ENCODE measurements at regions not wholly inside any gene's neighbourhood (a gene's known extent, or its start where the extent isn't known, plus 50 kb on each side); places are given as distances from the start of the nearest gene placed in this dataset.

GRCh38 chr4:159433337-159433736 is 330.5 kb downstream of the RAPGEF2 start:
- no peaks in the 10 kb centered on the region for H3K9me3 ChIP-seq (ENCODE audit: low read depth, low read length)
- TF ChIP-seq CTCF (IDR thresholded peaks at IDR 0.05; ENCODE audit: extremely low read depth, low read depth, low read length) = no peak
- H2AFZ ChIP-seq (ENCODE audit: low read length) = no peak overlapping the region
- H3K27me3 ChIP-seq (ENCODE audit: insufficient read depth, low read length) = no peaks in the 10 kb centered on the region
- no peaks in the 10 kb centered on the region for H3K79me2 ChIP-seq (ENCODE audit: insufficient read depth, low read length)
- H3K27ac ChIP-seq (ENCODE audit: low read depth, low read length) = no peak overlapping the region
- no peak overlapping the region for H3K4me2 ChIP-seq (ENCODE audit: insufficient read depth, low read length)
- H3K4me3 ChIP-seq (ENCODE audit: insufficient read depth, low read length) = no peak overlapping the region
- no peak for DNase-seq (ENCODE audit: insufficient read length, low spot score, missing footprints)
- H4K20me1 ChIP-seq (ENCODE audit: insufficient read depth, low read length) = no peaks in the 10 kb centered on the region
- no peaks in the 10 kb centered on the region for H3K36me3 ChIP-seq (ENCODE audit: insufficient read depth, low read length)
- H3K4me1 ChIP-seq (ENCODE audit: insufficient read depth, low read length) = peaks cover 8% of the 10 kb centered on the region

DNA sequence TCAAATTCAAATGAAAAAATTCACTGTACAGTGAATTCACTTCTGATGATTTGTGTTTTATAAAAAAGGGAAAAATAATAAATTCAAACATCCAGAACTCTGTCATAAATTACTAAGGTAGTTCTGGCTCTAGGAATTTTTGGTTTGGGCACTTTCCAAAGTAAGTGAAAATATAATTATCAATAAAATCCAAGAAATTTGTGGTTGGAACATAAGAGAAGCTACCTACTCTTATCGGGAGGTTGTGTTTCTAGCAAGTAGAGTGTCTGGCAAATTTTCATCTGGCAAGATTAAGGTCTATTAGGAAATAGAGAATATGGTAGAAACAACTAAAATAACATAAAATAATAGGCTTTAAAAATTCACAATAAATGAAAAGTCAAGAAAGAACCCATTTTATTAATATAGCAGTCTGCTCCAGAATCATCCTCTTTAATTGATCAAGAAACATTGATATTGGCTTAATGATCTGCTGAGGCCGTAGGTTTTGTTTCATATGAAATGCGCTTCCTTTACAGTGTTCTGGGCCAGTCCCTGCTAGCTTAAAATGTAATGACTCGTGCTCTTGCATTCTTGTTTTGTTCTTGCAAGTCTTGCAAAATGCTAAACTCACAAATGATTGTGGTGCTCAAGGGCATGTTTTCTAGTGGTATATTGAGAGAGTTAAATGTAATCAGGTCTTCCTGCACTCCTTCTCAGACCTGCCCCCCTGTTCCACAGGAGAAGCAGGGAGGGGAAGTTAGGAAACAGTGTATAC is 331.4 kb downstream of the RAPGEF2 start:
- DNase-seq (ENCODE audit: insufficient read length, low spot score, missing footprints) = no peak

GRCh38 chr4:159434871-159435241 is 332.0 kb downstream of the RAPGEF2 start:
- H3K4me3 ChIP-seq (ENCODE audit: insufficient read depth, low read length) = no peak overlapping the region
- no peaks in the 10 kb centered on the region for H3K27me3 ChIP-seq (ENCODE audit: insufficient read depth, low read length)
- no peaks in the 10 kb centered on the region for H3K36me3 ChIP-seq (ENCODE audit: insufficient read depth, low read length)
- no peak overlapping the region for H2AFZ ChIP-seq (ENCODE audit: low read length)
- no peak for DNase-seq (ENCODE audit: insufficient read length, low spot score, missing footprints)
- no peak overlapping the region for H3K4me2 ChIP-seq (ENCODE audit: insufficient read depth, low read length)
- no peaks in the 10 kb centered on the region for H3K9me3 ChIP-seq (ENCODE audit: low read depth, low read length)
- H3K27ac ChIP-seq (ENCODE audit: low read depth, low read length) = no peak overlapping the region
- peaks cover 8% of the 10 kb centered on the region for H3K4me1 ChIP-seq (ENCODE audit: insufficient read depth, low read length)
- H3K79me2 ChIP-seq (ENCODE audit: insufficient read depth, low read length) = no peaks in the 10 kb centered on the region
- no peaks in the 10 kb centered on the region for H4K20me1 ChIP-seq (ENCODE audit: insufficient read depth, low read length)
- no peak for TF ChIP-seq CTCF (IDR thresholded peaks at IDR 0.05; ENCODE audit: extremely low read depth, low read depth, low read length)

More for the DNA sequence above, 331.4 kb downstream of the RAPGEF2 start:
- Histone ChIP-seq H3K9me3 (ENCODE audit: low read depth, low read length) (no peaks in the 10 kb centered on the region), H2AFZ (ENCODE audit: low read length) (peak overlapping the region; percentile 9), H3K27me3 (ENCODE audit: insufficient read depth, low read length) (no peaks in the 10 kb centered on the region), H3K27ac (ENCODE audit: low read depth, low read length) (no peak overlapping the region), H3K36me3 (ENCODE audit: insufficient read depth, low read length) (no peaks in the 10 kb centered on the region), H3K4me3 (ENCODE audit: insufficient read depth, low read length) (no peak overlapping the region), H3K79me2 (ENCODE audit: insufficient read depth, low read length) (no peaks in the 10 kb centered on the region), H4K20me1 (ENCODE audit: insufficient read depth, low read length) (no peaks in the 10 kb centered on the region), H3K4me2 (ENCODE audit: insufficient read depth, low read length) (no peak overlapping the region), H3K4me1 (ENCODE audit: insufficient read depth, low read length) (peaks cover 8% of the 10 kb centered on the region)
- TF ChIP-seq CTCF (IDR thresholded peaks at IDR 0.05; ENCODE audit: extremely low read depth, low read depth, low read length) = no peak

GRCh38 chr4:159435561-159436023 is 332.7 kb downstream of the RAPGEF2 start:
- Histone ChIP-seq H3K9me3 (ENCODE audit: low read depth, low read length) (no peaks in the 10 kb centered on the region), H3K27me3 (ENCODE audit: insufficient read depth, low read length) (no peaks in the 10 kb centered on the region), H3K27ac (ENCODE audit: low read depth, low read length) (no peak overlapping the region), H2AFZ (ENCODE audit: low read length) (peak overlapping the region; percentile 68), H4K20me1 (ENCODE audit: insufficient read depth, low read length) (no peaks in the 10 kb centered on the region), H3K36me3 (ENCODE audit: insufficient read depth, low read length) (no peaks in the 10 kb centered on the region), H3K79me2 (ENCODE audit: insufficient read depth, low read length) (no peaks in the 10 kb centered on the region), H3K4me3 (ENCODE audit: insufficient read depth, low read length) (peak overlapping the region; percentile 40), H3K4me2 (ENCODE audit: insufficient read depth, low read length) (peak overlapping the region; percentile 58), H3K4me1 (ENCODE audit: insufficient read depth, low read length) (peaks cover 8% of the 10 kb centered on the region)
- no peak for DNase-seq (ENCODE audit: insufficient read length, low spot score, missing footprints)
- no peak for TF ChIP-seq CTCF (IDR thresholded peaks at IDR 0.05; ENCODE audit: extremely low read depth, low read depth, low read length)
